H9 (cell line): ENCODE measurements at regions not wholly inside any gene's neighbourhood (a gene's known extent, or its start where the extent isn't known, plus 50 kb on each side); places are given as distances from the start of the nearest gene placed in this dataset.
A peak's percentile ranks its signal among the peaks of the same experiment; 100 is the strongest.

Source experiments
- DNase-seq: peaks from one replicate; pipeline ENCODE4 v3.0.0-alpha.2; 2017
- H2AFZ ChIP-seq: one replicate; pipeline ENCODE4 v1.6.1; 2013; ENCODE audit warnings: mild to moderate bottlenecking, low read length, control low read depth, moderate library complexity
- H2AK5ac ChIP-seq: 2 replicates; pipeline ENCODE4 v1.6.1; 2013; ENCODE audit warnings: low read length, control low read depth, mixed read lengths; ENCODE audit not compliant: insufficient read length
- H2BK120ac ChIP-seq: one replicate; pipeline ENCODE4 v1.6.1; 2013; ENCODE audit warnings: low read depth, mild to moderate bottlenecking, low read length, control low read depth, inconsistent platforms; ENCODE audit not compliant: poor library complexity, severe bottlenecking
- H2BK12ac ChIP-seq: 2 replicates; pipeline ENCODE4 v1.6.1; 2013; ENCODE audit warnings: low read length, control low read depth, mixed read lengths, low read depth; ENCODE audit not compliant: insufficient read length
- H2BK15ac ChIP-seq: 2 replicates; pipeline ENCODE4 v1.6.1; 2013; ENCODE audit warnings: low read depth, low read length, control low read depth
- H2BK20ac ChIP-seq: one replicate; pipeline ENCODE4 v1.6.1; 2013; ENCODE audit warnings: low read depth, mild to moderate bottlenecking, low read length, control low read depth, inconsistent platforms; ENCODE audit not compliant: poor library complexity, severe bottlenecking
- H2BK5ac ChIP-seq: 2 replicates; pipeline ENCODE4 v1.6.1; 2013; ENCODE audit warnings: low read length, control low read depth, mixed read lengths; ENCODE audit not compliant: insufficient read length
- H3K14ac ChIP-seq: 2 replicates; pipeline ENCODE4 v1.6.1; 2013; ENCODE audit warnings: low read length, control low read depth; ENCODE audit not compliant: insufficient read depth
- H3K18ac ChIP-seq: 2 replicates; pipeline ENCODE4 v1.6.1; 2013; ENCODE audit warnings: low read depth, mild to moderate bottlenecking, mixed read lengths, low read length, control low read depth; ENCODE audit not compliant: insufficient read length
- H3K23ac ChIP-seq: 2 replicates; pipeline ENCODE4 v1.6.1; 2013; ENCODE audit warnings: low read length, control low read depth, mixed read lengths, low read depth; ENCODE audit not compliant: insufficient read length
- H3K23me2 ChIP-seq: 2 replicates; pipeline ENCODE4 v1.6.1; 2013; ENCODE audit warnings: low read depth, mild to moderate bottlenecking, mixed read lengths, low read length, control low read depth; ENCODE audit not compliant: insufficient read length, poor library complexity, severe bottlenecking
- H3K27ac ChIP-seq: 2 replicates; pipeline ENCODE4 v1.5.1; 2013; ENCODE audit warnings: low read length, control low read depth, mixed read lengths, low read depth; ENCODE audit not compliant: insufficient read length
- H3K27me3 ChIP-seq: 2 replicates; pipeline ENCODE4 v1.6.1; 2013; ENCODE audit warnings: low read length, control low read depth, inconsistent platforms; ENCODE audit not compliant: insufficient read depth
- H3K4ac ChIP-seq: 2 replicates; pipeline ENCODE4 v1.6.1; 2013; ENCODE audit warnings: low read depth, mild to moderate bottlenecking, control low read depth, inconsistent platforms, low read length, moderate library complexity
- H3K4me1 ChIP-seq: 2 replicates; pipeline ENCODE4 v1.6.1; 2013; ENCODE audit warnings: low read length, control low read depth, inconsistent platforms; ENCODE audit not compliant: insufficient read depth
- H3K4me2 ChIP-seq: 2 replicates; pipeline ENCODE4 v1.6.1; 2013; ENCODE audit warnings: low read length, control low read depth, mixed read lengths; ENCODE audit not compliant: insufficient read length, insufficient read depth
- H3K56ac ChIP-seq: 2 replicates; pipeline ENCODE4 v1.6.1; 2013; ENCODE audit warnings: low read depth, mild to moderate bottlenecking, mixed read lengths, low read length, control low read depth; ENCODE audit not compliant: insufficient read length
- H3K79me1 ChIP-seq: 2 replicates; pipeline ENCODE4 v1.6.1; 2013; ENCODE audit warnings: low read depth, mild to moderate bottlenecking, moderate library complexity, low read length, control low read depth, inconsistent platforms; ENCODE audit not compliant: insufficient read depth, poor library complexity, severe bottlenecking
- H3K79me2 ChIP-seq: 2 replicates; pipeline ENCODE4 v1.6.1; 2013; ENCODE audit warnings: low read length, control low read depth, inconsistent platforms; ENCODE audit not compliant: insufficient read depth
- H3K9ac ChIP-seq: 2 replicates; pipeline ENCODE4 v1.6.1; 2013; ENCODE audit warnings: low read length, control low read depth, mixed read lengths; ENCODE audit not compliant: insufficient read length; ENCODE audit errors: extremely low read depth
- H3K9me3 ChIP-seq: one replicate; pipeline ENCODE4 v1.6.1; 2013; ENCODE audit warnings: low read depth, low read length, inconsistent platforms; ENCODE audit not compliant: control insufficient read depth
- H3T11ph ChIP-seq: one replicate; pipeline ENCODE4 v1.6.1; 2013; ENCODE audit warnings: mild to moderate bottlenecking, low read length, control low read depth, inconsistent platforms
- H4K20me1 ChIP-seq: one replicate; pipeline ENCODE4 v1.6.1; 2013; ENCODE audit not compliant: control insufficient read depth, insufficient read length, insufficient read depth
- H4K5ac ChIP-seq: 2 replicates; pipeline ENCODE4 v1.6.1; 2013; ENCODE audit warnings: low read depth, mild to moderate bottlenecking, mixed read lengths, low read length, control low read depth; ENCODE audit not compliant: insufficient read length
- H4K8ac ChIP-seq: replicated peaks from 2 replicates; pipeline ENCODE4 v1.6.1; 2013; ENCODE audit warnings: low read length, control low read depth, mixed read lengths, low read depth; ENCODE audit not compliant: insufficient read length
- H4K91ac ChIP-seq: 2 replicates; pipeline ENCODE4 v1.6.1; 2013; ENCODE audit warnings: low read depth, mild to moderate bottlenecking, moderate library complexity, mixed read lengths, low read length, control low read depth; ENCODE audit not compliant: insufficient read length
- H3K27ac Mint-ChIP-seq, 3 experiments: 2 replicates in 2 of 3; 3 replicates in 1 of 3; pipeline ENCODE4 v1.8.0; 2020 to 2021; ENCODE audit warnings: mixed read lengths in 3 of 3, mild to moderate bottlenecking in 1 of 3, moderate library complexity in 1 of 3
- H3K27me3 Mint-ChIP-seq: 2 replicates; pipeline ENCODE4 v1.8.0; 2021; ENCODE audit warnings: low read depth, mild to moderate bottlenecking, moderate library complexity, mixed read lengths
- H3K36me3 Mint-ChIP-seq, 3 experiments: 2 replicates in 2 of 3; 3 replicates in 1 of 3; pipeline ENCODE4 v1.8.0; 2020 to 2021; ENCODE audit warnings: low read depth in 3 of 3, mixed read lengths in 3 of 3; ENCODE audit not compliant: insufficient read depth in 1 of 3
- H3K4me1 Mint-ChIP-seq, 2 experiments: 2 replicates each; pipeline ENCODE4 v1.8.0; 2020; ENCODE audit warnings: mixed read lengths in 2 of 2
- H3K4me3 Mint-ChIP-seq, 2 experiments: 2 replicates in 1 of 2; 3 replicates in 1 of 2; pipeline ENCODE4 v1.8.0; 2020 to 2021; ENCODE audit warnings: mild to moderate bottlenecking in 2 of 2, mixed read lengths in 2 of 2, moderate library complexity in 1 of 2
- H3K9me3 Mint-ChIP-seq, 2 experiments: 2 replicates in 1 of 2; 3 replicates in 1 of 2; pipeline ENCODE4 v1.8.0; 2020; ENCODE audit warnings: mild to moderate bottlenecking in 2 of 2, mixed read lengths in 2 of 2, moderate library complexity in 1 of 2
- CTCF ChIP-seq: fragments of 200-600 bp; sonication (generic); conservative IDR thresholded peaks from 3 replicates; pipeline ENCODE4 v1.8.0; 2021; ENCODE audit warnings: antibody characterized with exemption, mild to moderate bottlenecking
- WGBS: extraction: QIAGEN DNeasy Blood & Tissue Kit; methylation state at CpG from one replicate; pipeline ENCODE4 v1.1.7; 2013; ENCODE audit warnings: missing lambda C conversion rate, low lambda C conversion rate, mixed read lengths; ENCODE audit not compliant: insufficient read length; ENCODE audit errors: extremely low coverage; 5-methylcytosine and 5-hydroxymethylcytosine counted together

GRCh38 chr5:158484150-158484549 lies 615.6 kb downstream of the EBF1 start:
- H3K4me2 ChIP-seq: no peak overlapping the region
- TF ChIP-seq CTCF: no peak
- H2AK5ac ChIP-seq: no peak overlapping the region
- H3K4ac ChIP-seq: no peak overlapping the region
- H3K9me3 Mint-ChIP-seq: no peaks in the 10 kb centered on the region; a peak in 1 of 5 replicates
- H3K9me3 ChIP-seq: no peaks in the 10 kb centered on the region
- no peak overlapping the region for H2BK120ac ChIP-seq
- no peak overlapping the region for H3K27ac ChIP-seq
- H3K4me1 Mint-ChIP-seq: peaks cover 19 to 20% of the 10 kb centered on the region in 2 experiments
- no peaks in the 10 kb centered on the region for H3K79me2 ChIP-seq
- peaks cover 0 to 5% (median 0%) of the 10 kb centered on the region in 3 experiments; a peak in 1 of 7 replicates for H3K36me3 Mint-ChIP-seq
- H3K14ac ChIP-seq: no peak overlapping the region
- H2BK5ac ChIP-seq: no peak overlapping the region
- no peaks in the 10 kb centered on the region for H3K23me2 ChIP-seq
- no peak overlapping the region for H2BK20ac ChIP-seq
- no peaks in the 10 kb centered on the region; the same call in none of the 2 replicates for H3K4me1 ChIP-seq
- H3K27me3 ChIP-seq: no peaks in the 10 kb centered on the region
- no peak overlapping the region for H3K9ac ChIP-seq
- H3K79me1 ChIP-seq: no peaks in the 10 kb centered on the region
- no peak overlapping the region for H2BK15ac ChIP-seq
- no peaks in the 10 kb centered on the region; the same call in none of the 2 replicates for H3K27me3 Mint-ChIP-seq
- H3K23ac ChIP-seq: no peak overlapping the region
- no peak overlapping the region for H3K4me3 Mint-ChIP-seq
- no peak overlapping the region for H2BK12ac ChIP-seq
- WGBS: no CpG with 5 or more reads among the region's 1 CpG
- H4K8ac ChIP-seq: no peak overlapping the region
- H4K20me1 ChIP-seq: no peaks in the 10 kb centered on the region
- no peak overlapping the region for H4K5ac ChIP-seq
- no peak overlapping the region for H3K56ac ChIP-seq
- no peak overlapping the region for H4K91ac ChIP-seq
- no peak for DNase-seq
- no peak overlapping the region for H3K27ac Mint-ChIP-seq
- H3T11ph ChIP-seq: no peak overlapping the region
- no peak overlapping the region for H3K18ac ChIP-seq
- peak overlapping the region; percentile 52 for H2AFZ ChIP-seq
